Trophoblast cell (in vitro differentiated cells and primary cell): ENCODE measurements at regions not wholly inside any gene's neighbourhood (a gene's known extent, or its start where the extent isn't known, plus 50 kb on each side); places are given as distances from the start of the nearest gene placed in this dataset.

Source experiments
- DNase-seq, 2 donors: peaks; one replicate each; pipeline ENCODE4 v3.0.0-alpha.2; 2016
- H2AFZ ChIP-seq: 2 replicates; pipeline ENCODE4 v1.6.1; 2013; ENCODE audit warnings: low read length, moderate library complexity, mild to moderate bottlenecking; ENCODE audit not compliant: insufficient read depth, poor library complexity
- H2AK5ac ChIP-seq: 2 replicates; pipeline ENCODE4 v1.6.1; 2013; ENCODE audit warnings: mild to moderate bottlenecking, low read length
- H2BK120ac ChIP-seq: 2 replicates; pipeline ENCODE4 v1.6.1; 2013; ENCODE audit warnings: low read length, mild to moderate bottlenecking, moderate library complexity; ENCODE audit not compliant: insufficient read depth, poor library complexity
- H2BK12ac ChIP-seq: 2 replicates; pipeline ENCODE4 v1.6.1; 2013; ENCODE audit warnings: mild to moderate bottlenecking, low read length, moderate library complexity
- H2BK5ac ChIP-seq: 2 replicates; pipeline ENCODE4 v1.6.1; 2013; ENCODE audit warnings: low read length, low read depth, moderate library complexity, mild to moderate bottlenecking; ENCODE audit not compliant: poor library complexity
- H3K14ac ChIP-seq: 2 replicates; pipeline ENCODE4 v1.6.1; 2013; ENCODE audit warnings: mild to moderate bottlenecking, low read length
- H3K18ac ChIP-seq: 2 replicates; pipeline ENCODE4 v1.6.1; 2013; ENCODE audit warnings: mild to moderate bottlenecking, low read length
- H3K23ac ChIP-seq: 2 replicates; pipeline ENCODE4 v1.6.1; 2013; ENCODE audit warnings: low read length
- H3K27ac ChIP-seq: 2 replicates; pipeline ENCODE4 v1.5.1; 2013; ENCODE audit warnings: low read depth, mild to moderate bottlenecking, inconsistent platforms, low read length, moderate library complexity
- H3K27me3 ChIP-seq: 2 replicates; pipeline ENCODE4 v1.6.1; 2013; ENCODE audit warnings: inconsistent platforms, mild to moderate bottlenecking, low read length, moderate library complexity; ENCODE audit not compliant: insufficient read depth
- H3K36me3 ChIP-seq, 2 experiments: 1 replicate in 1 of 2; 2 replicates in 1 of 2; pipeline ENCODE4 v1.6.1; 2013; ENCODE audit warnings: low read length in 2 of 2, mild to moderate bottlenecking in 2 of 2, moderate library complexity in 1 of 2; ENCODE audit not compliant: insufficient read depth in 2 of 2, control insufficient read depth in 1 of 2
- H3K4ac ChIP-seq: 2 replicates; pipeline ENCODE4 v1.6.1; 2013; ENCODE audit warnings: low read depth, mild to moderate bottlenecking, low read length, moderate library complexity
- H3K4me1 ChIP-seq, 2 experiments: 1 replicate in 1 of 2; 2 replicates in 1 of 2; pipeline ENCODE4 v1.6.1; 2013; ENCODE audit warnings: low read length in 2 of 2, mild to moderate bottlenecking in 2 of 2, moderate library complexity in 1 of 2; ENCODE audit not compliant: insufficient read depth in 2 of 2, control insufficient read depth in 1 of 2
- H3K4me2 ChIP-seq: 2 replicates; pipeline ENCODE4 v1.6.1; 2013; ENCODE audit warnings: inconsistent platforms, mild to moderate bottlenecking, low read length, moderate library complexity
- H3K4me3 ChIP-seq: 2 replicates; pipeline ENCODE4 v1.5.1; 2013; ENCODE audit warnings: mild to moderate bottlenecking, low read depth, low read length, inconsistent platforms
- H3K79me1 ChIP-seq: one replicate; pipeline ENCODE4 v1.6.1; 2013; ENCODE audit warnings: low read length
- H3K79me2 ChIP-seq: 2 replicates; pipeline ENCODE4 v1.6.1; 2013; ENCODE audit warnings: low read length, mild to moderate bottlenecking; ENCODE audit not compliant: control insufficient read depth, insufficient read depth, poor library complexity
- H3K9ac ChIP-seq: 2 replicates; pipeline ENCODE4 v1.6.1; 2013; ENCODE audit warnings: mild to moderate bottlenecking, low read length
- H3K9me3 ChIP-seq: 2 replicates; pipeline ENCODE4 v1.6.1; 2013; ENCODE audit warnings: low read depth, mild to moderate bottlenecking, control low read depth, inconsistent platforms, low read length; ENCODE audit not compliant: insufficient read depth
- H4K12ac ChIP-seq: 2 replicates; pipeline ENCODE4 v1.6.1; 2013; ENCODE audit warnings: low read depth, mild to moderate bottlenecking, low read length, moderate library complexity
- H4K8ac ChIP-seq: 2 replicates; pipeline ENCODE4 v1.6.1; 2013; ENCODE audit warnings: low read depth, mild to moderate bottlenecking, low read length, moderate library complexity
- H4K91ac ChIP-seq: one replicate; pipeline ENCODE4 v1.6.1; 2013; ENCODE audit warnings: low read depth, mild to moderate bottlenecking, low read length, moderate library complexity
- WGBS: extraction: QIAGEN DNeasy Blood & Tissue Kit; methylation state at CpG from one replicate; pipeline ENCODE4 v1.1.7; 2013; ENCODE audit warnings: missing lambda C conversion rate; ENCODE audit not compliant: insufficient read length, insufficient coverage; ENCODE audit errors: extremely low coverage; 5-methylcytosine and 5-hydroxymethylcytosine counted together

- Histone ChIP-seq H3K4me2 (no peak overlapping the region), H3K79me1 (no peaks in the 10 kb centered on the region), H3K9me3 (no peaks in the 10 kb centered on the region), H4K91ac (no peak overlapping the region), H3K27me3 (no peaks in the 10 kb centered on the region), H2AFZ (no peak overlapping the region), H3K18ac (no peak overlapping the region), H3K9ac (no peak overlapping the region), H3K36me3 (no peaks in the 10 kb centered on the region), H4K8ac (no peak overlapping the region), H3K23ac (no peak overlapping the region), H3K14ac (no peak overlapping the region), H3K4me1 (no peaks in the 10 kb centered on the region), H3K27ac (no peak overlapping the region), H2BK12ac (no peak overlapping the region), H3K79me2 (no peaks in the 10 kb centered on the region), H2AK5ac (no peak overlapping the region), H2BK120ac (no peak overlapping the region), H3K4me3 (no peak overlapping the region), H4K12ac (no peak overlapping the region), H2BK5ac (no peak overlapping the region), H3K4ac (no peak overlapping the region)
- no CpG with 5 or more reads among the region's 9 CpGs for WGBS
- no peak for DNase-seq
Observed at GRCh38 chr6:132954222-132954621, 139.9 kb downstream of the RPS12 start.

GRCh38 chr6:132954936-132955335, 140.6 kb downstream of the RPS12 start:
- H3K36me3 ChIP-seq: no peaks in the 10 kb centered on the region
- no peaks in the 10 kb centered on the region for H3K79me2 ChIP-seq
- no peak overlapping the region for H3K18ac ChIP-seq
- no peak overlapping the region for H4K8ac ChIP-seq
- WGBS: no CpG with 5 or more reads among the region's 5 CpGs
- no peak overlapping the region for H2AFZ ChIP-seq
- H3K4me1 ChIP-seq: no peaks in the 10 kb centered on the region
- H3K9ac ChIP-seq: no peak overlapping the region
- H3K9me3 ChIP-seq: no peaks in the 10 kb centered on the region
- no peak overlapping the region for H2AK5ac ChIP-seq
- no peaks in the 10 kb centered on the region for H3K79me1 ChIP-seq
- no peak overlapping the region for H2BK12ac ChIP-seq
- H4K91ac ChIP-seq: no peak overlapping the region
- no peak overlapping the region for H3K27ac ChIP-seq
- H3K4me2 ChIP-seq: no peak overlapping the region
- H3K27me3 ChIP-seq: no peaks in the 10 kb centered on the region
- no peak for DNase-seq
- H3K4me3 ChIP-seq: no peak overlapping the region
- no peak overlapping the region for H3K4ac ChIP-seq
- no peak overlapping the region for H2BK120ac ChIP-seq
- no peak overlapping the region for H2BK5ac ChIP-seq
- H4K12ac ChIP-seq: no peak overlapping the region
- no peak overlapping the region for H3K23ac ChIP-seq
- H3K14ac ChIP-seq: no peak overlapping the region

- no peak for DNase-seq
- H3K9me3 ChIP-seq: no peaks in the 10 kb centered on the region
- no peak overlapping the region for H3K18ac ChIP-seq
- no peak overlapping the region for H3K23ac ChIP-seq
- no peaks in the 10 kb centered on the region for H3K79me1 ChIP-seq
- H4K12ac ChIP-seq: no peak overlapping the region
- no peak overlapping the region for H3K14ac ChIP-seq
- H2AK5ac ChIP-seq: no peak overlapping the region
- H3K4me2 ChIP-seq: no peak overlapping the region
- no peak overlapping the region for H3K4me3 ChIP-seq
- WGBS: no CpG with 5 or more reads among the region's 4 CpGs
- H3K27ac ChIP-seq: no peak overlapping the region
- H4K91ac ChIP-seq: no peak overlapping the region
- no peaks in the 10 kb centered on the region for H3K79me2 ChIP-seq
- H2BK12ac ChIP-seq: no peak overlapping the region
- H3K36me3 ChIP-seq: no peaks in the 10 kb centered on the region
- H3K9ac ChIP-seq: no peak overlapping the region
- no peaks in the 10 kb centered on the region for H3K27me3 ChIP-seq
- H3K4ac ChIP-seq: no peak overlapping the region
- H2BK120ac ChIP-seq: no peak overlapping the region
- H3K4me1 ChIP-seq: peaks cover 0 to 3% of the 10 kb centered on the region in 2 experiments
- H2BK5ac ChIP-seq: no peak overlapping the region
- H2AFZ ChIP-seq: no peak overlapping the region
- no peak overlapping the region for H4K8ac ChIP-seq
Observed at GRCh38 chr6:132959639-132960326, 145.4 kb downstream of the RPS12 start.

GRCh38 chr6:132960720-132961119, 146.4 kb downstream of the RPS12 start:
- no peak overlapping the region for H3K27ac ChIP-seq
- H3K14ac ChIP-seq: no peak overlapping the region
- no peak overlapping the region for H2AK5ac ChIP-seq
- H2BK12ac ChIP-seq: no peak overlapping the region
- H3K18ac ChIP-seq: no peak overlapping the region
- H4K12ac ChIP-seq: no peak overlapping the region
- H3K4ac ChIP-seq: no peak overlapping the region
- H3K23ac ChIP-seq: no peak overlapping the region
- H2BK120ac ChIP-seq: no peak overlapping the region
- H4K8ac ChIP-seq: no peak overlapping the region
- H3K79me1 ChIP-seq: no peaks in the 10 kb centered on the region
- H3K36me3 ChIP-seq: no peaks in the 10 kb centered on the region
- peaks cover 0 to 3% of the 10 kb centered on the region in 2 experiments for H3K4me1 ChIP-seq
- H3K27me3 ChIP-seq: no peaks in the 10 kb centered on the region
- H3K79me2 ChIP-seq: no peaks in the 10 kb centered on the region
- peak in 1 of 2 donors; percentile 28 for DNase-seq
- no peak overlapping the region for H3K4me2 ChIP-seq
- H3K9me3 ChIP-seq: no peaks in the 10 kb centered on the region
- no peak overlapping the region for H2AFZ ChIP-seq
- H4K91ac ChIP-seq: no peak overlapping the region
- H3K9ac ChIP-seq: no peak overlapping the region
- WGBS: no CpG with 5 or more reads among the region's 8 CpGs
- H3K4me3 ChIP-seq: no peak overlapping the region
- H2BK5ac ChIP-seq: no peak overlapping the region
